ENCODE measurements at regions not wholly inside any gene's neighbourhood (a gene's known extent, or its start where the extent isn't known, plus 50 kb on each side); places are given as distances from the start of the nearest gene placed in this dataset.

DNA sequence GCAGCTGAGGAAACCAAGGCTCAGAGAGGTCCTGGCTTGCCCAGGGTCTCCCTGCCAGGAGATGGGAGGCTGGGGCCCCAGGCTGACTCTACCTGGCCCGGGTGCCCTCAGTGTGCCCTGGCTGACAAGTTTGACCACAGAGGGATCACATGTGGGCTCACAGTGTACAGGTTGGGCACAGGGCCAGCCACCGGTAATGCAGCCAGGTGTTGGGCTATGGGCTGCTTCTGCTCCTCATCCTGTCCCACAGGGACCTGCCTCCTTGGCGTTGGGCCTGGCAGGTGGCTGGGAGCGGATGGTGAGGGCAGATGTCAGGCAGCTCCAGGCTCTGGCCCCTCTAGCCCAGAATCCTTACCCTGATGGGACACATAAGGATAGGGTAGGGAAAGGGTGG, 250.5 kb downstream of the LOXHD1 start:
- FAIRE-seq (no peak), DNase-seq (ENCODE audit: low read depth in 1 of 2, low spot score in 2 of 2) (no peak)
- 88% methylated on average over 4 of the region's 4 CpGs; no CpG with 5 or more reads in 1 of the 2 experiments for WGBS, 2 experiments (ENCODE audit: extremely low coverage in 1 of 2, insufficient coverage in 1 of 2, insufficient read length in 1 of 2, insufficient replicate concordance in 2 of 2, low coverage in 1 of 2, low lambda C conversion rate in 2 of 2, missing lambda C conversion rate in 1 of 2)
- no peak overlapping the region for H3K14ac ChIP-seq (ENCODE audit: insufficient read length)
- no peak overlapping the region for H2BK15ac ChIP-seq (ENCODE audit: low read length)
- H2BK12ac ChIP-seq (ENCODE audit: low read depth, low read length) = no peak overlapping the region
- H3K18ac ChIP-seq (ENCODE audit: extremely low read depth, low read length) = no peak overlapping the region
- no peak overlapping the region for H3K4me3 ChIP-seq (ENCODE audit: extremely low read depth in 1 of 4, insufficient read depth in 2 of 4, low read depth in 3 of 4, low read length in 4 of 4)
- no peak overlapping the region for H2BK5ac ChIP-seq (ENCODE audit: low read depth, low read length)
- no peak overlapping the region for H3K27ac ChIP-seq (ENCODE audit: low read depth, low read length)
- H3K36me3 ChIP-seq (ENCODE audit: control insufficient read depth in 2 of 4, insufficient read depth in 4 of 4, low read length in 3 of 4) = no peaks in the 10 kb centered on the region
- no peak overlapping the region for H3K9ac ChIP-seq (replicated peaks in 1 of 4; ENCODE audit: extremely low read depth in 1 of 4, low read depth in 3 of 4, low read length in 3 of 4)
- no peak overlapping the region for H4K8ac ChIP-seq (ENCODE audit: extremely low read depth, insufficient read depth, low read length)
- H2AFZ ChIP-seq (ENCODE audit: low read length) = no peak overlapping the region
- H4K5ac ChIP-seq (ENCODE audit: insufficient read length, low read depth, low read length) = no peak overlapping the region
- ChIA-PET CTCF (ENCODE audit: partially characterized antibody) (interaction anchor here (1.0 to 13.1 kb wide), 8 partner anchors 13 to 251 kb away, joined by 3 to 150 read pairs (median 11); no protein-coding TSS in a partner anchor), POLR2A (ENCODE audit: partially characterized antibody) (no interaction called here)
- no peaks in the 10 kb centered on the region for H3K27me3 ChIP-seq (replicated peaks in 1 of 4; ENCODE audit: control insufficient read depth in 3 of 4, extremely low read depth in 1 of 4, insufficient read depth in 3 of 4, low read length in 3 of 4)
- H3K56ac ChIP-seq (replicated peaks; ENCODE audit: insufficient read length, low read depth, low read length) = no peak overlapping the region
- H2AK5ac ChIP-seq (ENCODE audit: low read depth, low read length) = no peak overlapping the region
- no peak overlapping the region for H3K4me2 ChIP-seq (ENCODE audit: insufficient read depth in 1 of 2, low read depth in 2 of 2, low read length in 2 of 2)
- H3K23ac ChIP-seq (ENCODE audit: insufficient read length) = no peak overlapping the region
- TF ChIP-seq BRCA1 (IDR thresholded peaks at IDR 0.05; ENCODE audit: low read depth, low read length) (no peak), RNF2 (IDR thresholded peaks at IDR 0.05; ENCODE audit: borderline replicate concordance, low read depth, low read length, missing control alignments, poor library complexity, severe bottlenecking) (no peak), BACH1 (IDR thresholded peaks at IDR 0.05; ENCODE audit: low read length) (no peak), CBX5 (IDR thresholded peaks at IDR 0.05; ENCODE audit: low read depth, low read length) (no peak)
- H3K79me1 ChIP-seq (ENCODE audit: low read depth, low read length) = no peaks in the 10 kb centered on the region
- H3K79me2 ChIP-seq (ENCODE audit: control insufficient read depth in 1 of 2, insufficient read depth in 2 of 2, low read length in 2 of 2) = no peaks in the 10 kb centered on the region
- peaks cover 0 to 5% (median 2%) of the 10 kb centered on the region in 4 experiments; a peak in 5 of 7 replicates for H3K4me1 ChIP-seq (replicated peaks in 1 of 4; ENCODE audit: control insufficient read depth in 3 of 4, insufficient read depth in 4 of 4, low read length in 3 of 4)
- no peak overlapping the region for H4K91ac ChIP-seq (replicated peaks; ENCODE audit: insufficient read length, low read length)
- H3K23me2 ChIP-seq (ENCODE audit: low read depth, low read length) = peaks cover 4% of the 10 kb centered on the region; the same call in 1 of the 2 replicates
- H4K20me1 ChIP-seq (replicated peaks in 1 of 2; ENCODE audit: control insufficient read depth in 1 of 2, insufficient read depth in 2 of 2, low read length in 2 of 2) = peaks cover 0 to 2% of the 10 kb centered on the region in 2 experiments
- H3K4ac ChIP-seq (replicated peaks; ENCODE audit: insufficient read length, low read depth, low read length) = no peak overlapping the region
- no peaks in the 10 kb centered on the region for H3K9me3 ChIP-seq (ENCODE audit: insufficient read depth in 2 of 2, low read depth in 1 of 2, low read length in 1 of 2)
- H2BK120ac ChIP-seq (replicated peaks; ENCODE audit: low read depth, low read length) = no peak overlapping the region
- no peak overlapping the region for H2BK20ac ChIP-seq (ENCODE audit: low read length)

All from H1 (cell line).